Transverse colon (tissue), 4 donors: ENCODE measurements at regions not wholly inside any gene's neighbourhood (a gene's known extent, or its start where the extent isn't known, plus 50 kb on each side); places are given as distances from the start of the nearest gene placed in this dataset.

Experiments
- DNase-seq: peaks from one replicate; pipeline ENCODE4 v3.0.0-alpha.2; 2019
- H3K27ac ChIP-seq, 4 donors: fragments of 200-600 bp; sonication (generic); 2 replicates each; pipeline ENCODE4 v1.5.1; 2016 to 2018; ENCODE audit warnings: inconsistent platforms in 4 of 4
- H3K27me3 ChIP-seq: fragments of 200-600 bp; sonication (generic); 2 replicates; pipeline ENCODE4 v1.5.1; 2017; ENCODE audit warnings: inconsistent platforms
- H3K36me3 ChIP-seq, 4 donors: fragments of 200-600 bp; sonication (generic); 2 replicates each; pipeline ENCODE4 v1.5.1; 2017 to 2019; ENCODE audit warnings: inconsistent platforms in 4 of 4
- H3K4me1 ChIP-seq, 4 donors: fragments of 200-600 bp; sonication (generic); 2 replicates each; pipeline ENCODE4 v1.5.1; 2017 to 2020; ENCODE audit warnings: inconsistent platforms in 4 of 4
- H3K4me3 ChIP-seq, 4 donors: fragments of 200-600 bp; sonication (generic); 1 replicate in 1 of 4; 2 replicates in 3 of 4; pipeline versions ENCODE4 v1.5.1 to v1.6.1; 2017 to 2019; ENCODE audit warnings: inconsistent platforms in 4 of 4
- H3K9me3 ChIP-seq, 2 donors: fragments of 200-600 bp; sonication (generic); 2 replicates each; pipeline ENCODE4 v1.5.1; 2017 to 2019; ENCODE audit warnings: inconsistent platforms in 2 of 2
- EP300 ChIP-seq: sonication (generic); formaldehyde crosslinking; IDR thresholded peaks from one replicate; pipeline ENCODE4 v1.6.1; 2017; ENCODE audit warnings: antibody characterized with exemption, low read depth
- POLR2A ChIP-seq: fragments of 450-650 bp; IDR thresholded peaks from one replicate; pipeline ENCODE4 v1.6.1; 2016; ENCODE audit warnings: antibody characterized with exemption, mild to moderate bottlenecking, moderate library complexity
- POLR2AphosphoS5 ChIP-seq, 3 donors: sonication (generic); formaldehyde crosslinking; IDR thresholded peaks; one replicate each; pipeline ENCODE4 v1.6.1; 2016; ENCODE audit warnings: antibody characterized with exemption in 3 of 3
- whole genome bisulfite sequencing, 2 donors: methylation state at CpG; one replicate each; pipeline ENCODE4 v1.1.5; 2018; ENCODE audit warnings: low coverage in 1 of 2; 5-methylcytosine and 5-hydroxymethylcytosine counted together
- in situ Hi-C, 4 donors: fragments of 200-750 bp; cut with MboI; loops; one replicate each; pipeline versions ENCODE4 v1.15.0 to v1.15.1; 2017; ENCODE audit warnings: low sequenced_read_pairs in 3 of 4, low pct_ligation_motif_present in 1 of 4, low pct_unique_long_range_greater_than_20kb in 1 of 4
- intact Hi-C: fragments of 100-400 bp; cut with DNase I; formaldehyde crosslinking; loops from one replicate; pipeline ENCODE4 v1.15.1; 2023; ENCODE audit warnings: low total_unique reads
- TF ChIP-seq, protein P1 (sequence below), 5 experiments: fragments of 200-600 bp in 3 of 5; fragments of 450-650 bp in 2 of 5; sonication (generic) in 3 of 5; IDR thresholded peaks; 1 replicate in 2 of 5; 2 replicates in 3 of 5; pipeline ENCODE4 v1.5.1; 2016 to 2017; ENCODE audit warnings: antibody characterized with exemption in 5 of 5, inconsistent platforms in 3 of 5, mild to moderate bottlenecking in 2 of 5, moderate library complexity in 1 of 5

- in situ Hi-C loops (no loop called here), intact Hi-C loops (no loop called here)
- DNase-seq, result no peak
- TF ChIP-seq EP300, result no peak
- no peak for TF ChIP-seq POLR2AphosphoS5 (IDR thresholded peaks at IDR 0.05)
- no peak for TF ChIP-seq POLR2A
- TF ChIP-seq, protein P1, sequence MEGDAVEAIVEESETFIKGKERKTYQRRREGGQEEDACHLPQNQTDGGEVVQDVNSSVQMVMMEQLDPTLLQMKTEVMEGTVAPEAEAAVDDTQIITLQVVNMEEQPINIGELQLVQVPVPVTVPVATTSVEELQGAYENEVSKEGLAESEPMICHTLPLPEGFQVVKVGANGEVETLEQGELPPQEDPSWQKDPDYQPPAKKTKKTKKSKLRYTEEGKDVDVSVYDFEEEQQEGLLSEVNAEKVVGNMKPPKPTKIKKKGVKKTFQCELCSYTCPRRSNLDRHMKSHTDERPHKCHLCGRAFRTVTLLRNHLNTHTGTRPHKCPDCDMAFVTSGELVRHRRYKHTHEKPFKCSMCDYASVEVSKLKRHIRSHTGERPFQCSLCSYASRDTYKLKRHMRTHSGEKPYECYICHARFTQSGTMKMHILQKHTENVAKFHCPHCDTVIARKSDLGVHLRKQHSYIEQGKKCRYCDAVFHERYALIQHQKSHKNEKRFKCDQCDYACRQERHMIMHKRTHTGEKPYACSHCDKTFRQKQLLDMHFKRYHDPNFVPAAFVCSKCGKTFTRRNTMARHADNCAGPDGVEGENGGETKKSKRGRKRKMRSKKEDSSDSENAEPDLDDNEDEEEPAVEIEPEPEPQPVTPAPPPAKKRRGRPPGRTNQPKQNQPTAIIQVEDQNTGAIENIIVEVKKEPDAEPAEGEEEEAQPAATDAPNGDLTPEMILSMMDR (IDR thresholded peaks at IDR 0.05), result no peak
- Histone ChIP-seq H3K36me3 (no peaks in the 10 kb centered on the region), H3K4me3 (no peak overlapping the region), H3K27ac (no peak overlapping the region), H3K27me3 (no peaks in the 10 kb centered on the region), H3K9me3 (no peaks in the 10 kb centered on the region), H3K4me1 (no peaks in the 10 kb centered on the region)
- 96% methylated on average over 6 of the region's 8 CpGs; no CpG with 5 or more reads in 1 of the 2 donors for WGBS, 2 donors
Observed at GRCh38 chr14:38412654-38413053, 156.8 kb upstream of the CLEC14A start.

DNA sequence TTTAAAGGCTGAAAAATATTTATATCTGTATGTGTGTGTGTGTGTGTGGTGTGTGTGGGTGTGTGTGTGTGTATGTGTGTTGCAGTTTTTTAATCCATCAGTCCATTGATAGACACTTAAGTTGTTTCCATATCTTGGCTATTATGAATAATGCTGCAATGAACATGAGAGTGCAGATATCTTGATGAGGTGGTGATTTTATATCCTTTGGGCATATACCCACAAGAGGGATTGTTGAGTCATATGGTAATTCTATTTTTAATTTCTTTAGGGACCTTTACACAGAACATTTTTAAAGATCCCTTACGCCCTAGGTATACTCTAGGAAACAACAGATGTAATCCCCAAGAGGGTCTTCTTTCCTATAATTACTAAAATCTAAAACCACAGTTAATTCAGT is 154.5 kb upstream of the CLEC14A start:
- in situ Hi-C loops (no loop called here), intact Hi-C loops (no loop called here)
- 86 to 100% methylated on average over 1 of the region's 1 CpG for WGBS, 2 donors
- TF ChIP-seq EP300, result no peak
- TF ChIP-seq POLR2AphosphoS5 (IDR thresholded peaks at IDR 0.05), result no peak
- TF ChIP-seq, protein P1 (IDR thresholded peaks at IDR 0.05), result no peak
- no peak for TF ChIP-seq POLR2A
- DNase-seq, result no peak
- Histone ChIP-seq H3K4me3 (no peak overlapping the region), H3K36me3 (no peaks in the 10 kb centered on the region), H3K27me3 (no peaks in the 10 kb centered on the region), H3K9me3 (no peaks in the 10 kb centered on the region), H3K4me1 (no peaks in the 10 kb centered on the region), H3K27ac (no peak overlapping the region)

- 50 to 56% methylated on average over 1 to 2 of the region's 2 CpGs for WGBS, 2 donors
- intact Hi-C loops, result no loop called here
- no peak for DNase-seq
Observed at GRCh38 chr14:38409071-38409705, 153.3 kb upstream of the CLEC14A start.

DNA sequence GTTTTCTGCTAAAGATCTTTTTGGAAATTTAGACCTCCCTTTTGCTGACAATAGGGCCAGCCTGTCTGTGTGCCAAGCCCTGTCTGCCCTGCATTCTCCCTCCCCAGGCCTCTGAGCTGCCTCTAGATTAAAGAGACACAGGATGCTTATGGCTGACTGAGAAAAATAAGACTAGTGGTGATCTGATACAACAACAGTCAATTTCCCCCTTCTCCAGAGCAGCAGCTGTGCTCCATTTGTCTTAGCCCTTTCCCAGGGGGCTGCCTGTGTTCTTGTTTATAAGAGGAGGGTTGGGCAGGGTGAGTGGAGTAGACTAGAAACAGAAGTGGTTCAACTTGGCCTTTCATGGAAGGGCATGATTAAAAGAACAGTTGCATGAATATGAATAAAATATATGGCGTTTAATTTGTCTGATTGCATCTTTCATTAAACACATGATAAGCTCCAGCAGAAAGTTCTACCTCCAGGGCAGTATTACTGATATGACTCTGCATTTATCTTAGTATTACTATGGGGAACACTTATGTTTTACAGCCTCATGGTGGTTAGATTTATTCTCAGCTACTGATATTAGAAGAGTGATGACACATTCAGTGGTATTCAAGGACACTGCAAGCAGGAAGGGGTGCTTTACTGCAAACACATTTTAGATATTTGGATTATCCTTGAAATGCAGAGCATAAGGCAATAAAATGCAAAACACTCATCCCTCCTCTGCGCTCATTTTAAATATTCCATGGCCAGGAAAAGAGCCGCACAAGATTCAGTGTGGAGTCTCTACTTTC is 150.2 kb upstream of the CLEC14A start:
- in situ Hi-C loops, result no loop called here
- Histone ChIP-seq H3K36me3 (no peaks in the 10 kb centered on the region), H3K27ac (no peak overlapping the region), H3K4me3 (no peak overlapping the region), H3K9me3 (no peaks in the 10 kb centered on the region), H3K4me1 (no peaks in the 10 kb centered on the region), H3K27me3 (no peaks in the 10 kb centered on the region)
- intact Hi-C loops, result no loop called here
- WGBS, 2 donors, result 87 to 90% methylated on average over 3 of the region's 3 CpGs
- DNase-seq, result no peak
- TF ChIP-seq POLR2A (no peak), POLR2AphosphoS5 (IDR thresholded peaks at IDR 0.05) (no peak), EP300 (no peak)
- TF ChIP-seq, protein P1 (IDR thresholded peaks at IDR 0.05), result no peak

More at GRCh38 chr14:38409071-38409705, 153.3 kb upstream of the CLEC14A start:
- Histone ChIP-seq H3K36me3 (no peaks in the 10 kb centered on the region), H3K9me3 (no peaks in the 10 kb centered on the region), H3K4me1 (no peaks in the 10 kb centered on the region), H3K27ac (no peak overlapping the region), H3K4me3 (no peak overlapping the region), H3K27me3 (no peaks in the 10 kb centered on the region)
- no peak for TF ChIP-seq POLR2AphosphoS5 (IDR thresholded peaks at IDR 0.05)
- in situ Hi-C loops, result no loop called here
